GM18511 (cell line): ENCODE measurements at regions not wholly inside any gene's neighbourhood (a gene's known extent, or its start where the extent isn't known, plus 50 kb on each side); places are given as distances from the start of the nearest gene placed in this dataset.

Source experiments
- ATAC-seq: cut with Tn5 transposase; IDR thresholded peaks from one replicate; pipeline ENCODE4 v1.9.1; 2021; ENCODE audit warnings: mild to moderate bottlenecking, moderate library complexity; ENCODE audit not compliant: unreplicated experiment

- no peak for ATAC-seq
Observed at GRCh38 chrX:112163906-112164305, 81.3 kb upstream of the TRPC5 start.

- ATAC-seq, result no peak
Observed at GRCh38 chrX:112148397-112148796, 65.8 kb upstream of the TRPC5 start.

- peak; percentile 57 for ATAC-seq
Observed at GRCh38 chrX:112147206-112147605, 64.6 kb upstream of the TRPC5 start.

- no peak for ATAC-seq
Observed at GRCh38 chrX:112137276-112137675, 54.7 kb upstream of the TRPC5 start.
